ENCODE measurements at regions not wholly inside any gene's neighbourhood (a gene's known extent, or its start where the extent isn't known, plus 50 kb on each side); places are given as distances from the start of the nearest gene placed in this dataset.

DNA sequence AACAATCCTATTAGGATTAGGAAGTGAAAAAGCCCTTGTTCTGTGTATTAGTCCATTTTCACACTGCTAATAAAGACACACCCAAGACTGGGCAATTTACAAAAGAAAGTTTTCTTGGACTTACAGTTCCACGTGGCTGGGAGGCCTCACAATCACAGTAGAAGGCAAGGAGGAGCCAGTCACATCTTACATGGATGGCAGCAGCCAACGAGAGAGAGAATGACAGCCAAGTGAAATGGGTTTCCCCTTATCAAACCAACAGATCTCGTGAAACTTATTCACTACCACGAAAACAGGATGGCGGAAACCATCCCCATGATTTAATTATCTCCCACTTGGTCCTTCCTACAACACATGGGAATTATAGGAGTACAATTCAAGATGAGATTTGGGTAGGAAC, 248.2 kb upstream of the KCNMB2 start:
- peaks cover 12% of the 10 kb centered on the region; the same call in 1 of the 2 replicates for H3K9me3 ChIP-seq (ENCODE audit: insufficient read depth, low read depth, low read length)
- H4K20me1 ChIP-seq (ENCODE audit: insufficient read depth, low read length, poor library complexity, severe bottlenecking): no peaks in the 10 kb centered on the region

DNA sequence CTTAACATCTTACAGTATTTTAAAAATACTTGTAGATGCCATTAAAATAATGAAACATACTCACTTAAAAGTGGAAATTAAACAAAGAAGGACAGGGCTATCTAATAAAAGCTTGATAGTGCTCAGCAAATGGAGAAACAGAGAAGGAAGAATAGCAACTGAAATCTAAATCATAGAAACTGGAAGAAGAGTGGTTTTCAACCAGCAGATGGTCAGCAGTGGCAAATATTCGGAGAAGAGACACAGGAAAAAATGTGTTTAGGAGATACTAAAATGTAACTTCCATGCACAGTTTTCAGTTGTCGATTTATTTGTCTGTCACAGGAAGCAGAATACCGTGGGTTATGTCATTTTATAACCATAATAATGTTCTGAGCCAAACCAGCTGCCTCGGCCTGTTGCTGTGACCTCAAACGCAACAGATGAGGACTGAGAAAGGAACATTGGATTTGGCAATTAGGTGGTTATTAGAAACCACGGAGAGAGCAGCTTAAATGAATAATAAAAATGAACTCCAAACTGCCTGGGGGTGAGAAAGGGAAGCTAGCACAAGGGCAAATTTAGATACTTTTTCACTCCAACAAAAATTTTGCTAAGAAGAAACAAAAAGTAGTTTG, 246.6 kb upstream of the KCNMB2 start:
- peak overlapping the region; percentile 6; the same call in 1 of the 2 replicates for H2AFZ ChIP-seq (ENCODE audit: low read length)

More for the DNA sequence above, 248.2 kb upstream of the KCNMB2 start:
- Histone ChIP-seq H3K4me1 (ENCODE audit: insufficient read depth, low read length, poor library complexity, severe bottlenecking) (peaks cover 41% of the 10 kb centered on the region), H3K79me2 (ENCODE audit: insufficient read depth, low read length) (no peaks in the 10 kb centered on the region), H3K4me2 (ENCODE audit: low read depth, low read length, poor library complexity, severe bottlenecking) (no peak overlapping the region), H3F3A (ENCODE audit: low read depth) (peaks cover 11% of the 10 kb centered on the region; the same call in 1 of the 2 replicates), H3K27me3 (ENCODE audit: insufficient read depth, low read length, poor library complexity, severe bottlenecking) (no peaks in the 10 kb centered on the region), H3K4me3 (ENCODE audit: low read length, poor library complexity, severe bottlenecking) (no peak overlapping the region), H2AFZ (ENCODE audit: low read length) (no peak overlapping the region), H3K36me3 (ENCODE audit: insufficient read depth, low read length) (no peaks in the 10 kb centered on the region), H3K9me2 (replicated peaks; ENCODE audit: low read depth, low read length) (no peaks in the 10 kb centered on the region), H3K9ac (ENCODE audit: low read depth, low read length, poor library complexity, severe bottlenecking) (no peak overlapping the region)
- TF ChIP-seq EZH2phosphoT487 (IDR thresholded peaks at IDR 0.05; ENCODE audit: borderline replicate concordance): no peak
- TF ChIP-seq, protein P1, sequence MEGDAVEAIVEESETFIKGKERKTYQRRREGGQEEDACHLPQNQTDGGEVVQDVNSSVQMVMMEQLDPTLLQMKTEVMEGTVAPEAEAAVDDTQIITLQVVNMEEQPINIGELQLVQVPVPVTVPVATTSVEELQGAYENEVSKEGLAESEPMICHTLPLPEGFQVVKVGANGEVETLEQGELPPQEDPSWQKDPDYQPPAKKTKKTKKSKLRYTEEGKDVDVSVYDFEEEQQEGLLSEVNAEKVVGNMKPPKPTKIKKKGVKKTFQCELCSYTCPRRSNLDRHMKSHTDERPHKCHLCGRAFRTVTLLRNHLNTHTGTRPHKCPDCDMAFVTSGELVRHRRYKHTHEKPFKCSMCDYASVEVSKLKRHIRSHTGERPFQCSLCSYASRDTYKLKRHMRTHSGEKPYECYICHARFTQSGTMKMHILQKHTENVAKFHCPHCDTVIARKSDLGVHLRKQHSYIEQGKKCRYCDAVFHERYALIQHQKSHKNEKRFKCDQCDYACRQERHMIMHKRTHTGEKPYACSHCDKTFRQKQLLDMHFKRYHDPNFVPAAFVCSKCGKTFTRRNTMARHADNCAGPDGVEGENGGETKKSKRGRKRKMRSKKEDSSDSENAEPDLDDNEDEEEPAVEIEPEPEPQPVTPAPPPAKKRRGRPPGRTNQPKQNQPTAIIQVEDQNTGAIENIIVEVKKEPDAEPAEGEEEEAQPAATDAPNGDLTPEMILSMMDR (conservative IDR thresholded peaks at IDR 0.05; ENCODE audit: low read length): no peak

DNA sequence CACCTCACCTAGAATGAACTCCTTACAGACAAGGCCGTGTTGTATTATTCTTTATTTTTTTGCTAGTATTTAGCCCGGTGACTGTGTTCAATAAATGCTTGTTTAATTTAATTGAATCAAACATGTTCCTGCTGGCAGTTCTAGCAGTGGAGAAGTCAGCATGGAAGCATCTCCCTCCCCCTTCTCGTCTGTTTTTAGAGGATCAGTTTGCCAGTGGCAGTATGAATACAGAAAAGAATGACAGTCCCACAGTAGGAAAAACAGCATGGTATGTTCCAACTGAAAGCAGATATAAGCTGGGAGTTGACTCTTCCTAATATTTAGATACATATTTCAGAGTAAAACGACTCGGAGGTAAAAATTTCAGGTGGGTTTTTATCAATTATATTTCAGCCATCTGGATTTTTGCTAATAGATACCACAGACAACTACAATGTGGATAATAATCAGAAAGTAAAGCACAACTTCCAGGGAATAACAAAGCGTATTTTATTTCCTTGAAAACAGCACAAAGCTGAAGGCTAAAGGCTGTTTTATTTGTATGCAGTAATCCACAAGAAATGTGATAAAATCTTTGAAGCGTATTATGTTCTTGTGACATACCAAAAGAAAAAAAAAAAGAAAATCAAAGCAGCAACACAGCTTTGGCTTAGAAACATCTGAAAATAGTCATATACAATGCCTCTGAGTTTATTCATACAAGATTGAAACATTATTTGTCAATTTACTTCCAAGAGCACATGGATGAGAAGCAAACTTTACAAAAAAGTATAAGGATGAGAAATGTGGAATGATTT, 244.5 kb upstream of the KCNMB2 start:
- no peak for TF ChIP-seq EZH2phosphoT487 (IDR thresholded peaks at IDR 0.05; ENCODE audit: borderline replicate concordance)
- TF ChIP-seq, protein P1 (conservative IDR thresholded peaks at IDR 0.05; ENCODE audit: low read length): no peak
- Histone ChIP-seq H2AFZ (ENCODE audit: low read length) (no peak overlapping the region), H3K4me3 (ENCODE audit: low read length, poor library complexity, severe bottlenecking) (no peak overlapping the region), H3K4me2 (ENCODE audit: low read depth, low read length, poor library complexity, severe bottlenecking) (no peak overlapping the region), H3K9ac (ENCODE audit: low read depth, low read length, poor library complexity, severe bottlenecking) (no peak overlapping the region), H3K9me3 (ENCODE audit: insufficient read depth, low read depth, low read length) (peaks cover 12% of the 10 kb centered on the region; the same call in 1 of the 2 replicates), H3K36me3 (ENCODE audit: insufficient read depth, low read length) (no peaks in the 10 kb centered on the region), H3F3A (ENCODE audit: low read depth) (peaks cover 11% of the 10 kb centered on the region; the same call in 1 of the 2 replicates), H3K9me2 (replicated peaks; ENCODE audit: low read depth, low read length) (no peaks in the 10 kb centered on the region), H3K4me1 (ENCODE audit: insufficient read depth, low read length, poor library complexity, severe bottlenecking) (peaks cover 41% of the 10 kb centered on the region), H4K20me1 (ENCODE audit: insufficient read depth, low read length, poor library complexity, severe bottlenecking) (no peaks in the 10 kb centered on the region), H3K27me3 (ENCODE audit: insufficient read depth, low read length, poor library complexity, severe bottlenecking) (no peaks in the 10 kb centered on the region), H3K79me2 (ENCODE audit: insufficient read depth, low read length) (no peaks in the 10 kb centered on the region)

More for the DNA sequence above, 246.6 kb upstream of the KCNMB2 start:
- H3K79me2 ChIP-seq (ENCODE audit: insufficient read depth, low read length): no peaks in the 10 kb centered on the region
- no peaks in the 10 kb centered on the region for H3K27me3 ChIP-seq (ENCODE audit: insufficient read depth, low read length, poor library complexity, severe bottlenecking)
- H3K9me3 ChIP-seq (ENCODE audit: insufficient read depth, low read depth, low read length): peaks cover 12% of the 10 kb centered on the region; the same call in 1 of the 2 replicates
- H3K4me3 ChIP-seq (ENCODE audit: low read length, poor library complexity, severe bottlenecking): peak overlapping the region; percentile 49
- peaks cover 41% of the 10 kb centered on the region for H3K4me1 ChIP-seq (ENCODE audit: insufficient read depth, low read length, poor library complexity, severe bottlenecking)
- peaks cover 11% of the 10 kb centered on the region; the same call in 1 of the 2 replicates for H3F3A ChIP-seq (ENCODE audit: low read depth)
- no peaks in the 10 kb centered on the region for H3K9me2 ChIP-seq (replicated peaks; ENCODE audit: low read depth, low read length)
- H3K36me3 ChIP-seq (ENCODE audit: insufficient read depth, low read length): no peaks in the 10 kb centered on the region
- no peaks in the 10 kb centered on the region for H4K20me1 ChIP-seq (ENCODE audit: insufficient read depth, low read length, poor library complexity, severe bottlenecking)
- H3K9ac ChIP-seq (ENCODE audit: low read depth, low read length, poor library complexity, severe bottlenecking): peak overlapping the region; percentile 66
- H3K4me2 ChIP-seq (ENCODE audit: low read depth, low read length, poor library complexity, severe bottlenecking): peak overlapping the region; percentile 61
- TF ChIP-seq EZH2phosphoT487 (IDR thresholded peaks at IDR 0.05; ENCODE audit: borderline replicate concordance): no peak
- TF ChIP-seq, protein P1 (conservative IDR thresholded peaks at IDR 0.05; ENCODE audit: low read length): no peak

Data from Loucy (cell line).